Effector memory CD4-positive, alpha-beta T cell (primary cell): ENCODE measurements at regions not wholly inside any gene's neighbourhood (a gene's known extent, or its start where the extent isn't known, plus 50 kb on each side); places are given as distances from the start of the nearest gene placed in this dataset.

ENCODE experiments used
- DNase-seq, 3 donors: peaks; one replicate each; pipeline ENCODE4 v3.0.0-alpha.2; 2020
- H3K27ac ChIP-seq: 2 replicates; pipeline ENCODE4 v1.7.0; 2013; ENCODE audit warnings: mild to moderate bottlenecking, low read length, moderate library complexity; ENCODE audit not compliant: insufficient read depth, poor library complexity, severe bottlenecking
- H3K27me3 ChIP-seq: replicated peaks from 2 replicates; pipeline ENCODE4 v1.7.0; 2013; ENCODE audit warnings: mild to moderate bottlenecking, low read length; ENCODE audit not compliant: insufficient read depth, control insufficient read depth, poor library complexity, severe bottlenecking
- H3K36me3 ChIP-seq: 2 replicates; pipeline ENCODE4 v1.7.0; 2013; ENCODE audit warnings: mild to moderate bottlenecking, low read length, moderate library complexity; ENCODE audit not compliant: control insufficient read depth, insufficient read depth
- H3K4me1 ChIP-seq: 2 replicates; pipeline ENCODE4 v1.7.0; 2013; ENCODE audit warnings: low read length, mild to moderate bottlenecking; ENCODE audit not compliant: control insufficient read depth, insufficient read depth, poor library complexity, severe bottlenecking
- H3K4me3 ChIP-seq: 2 replicates; pipeline ENCODE4 v1.7.0; 2013; ENCODE audit warnings: low read length, low read depth, mild to moderate bottlenecking; ENCODE audit not compliant: insufficient read depth, poor library complexity, severe bottlenecking
- H3K9me3 ChIP-seq: 2 replicates; pipeline ENCODE4 v1.7.0; 2013; ENCODE audit warnings: mild to moderate bottlenecking, low read length, moderate library complexity; ENCODE audit not compliant: control insufficient read depth

DNA sequence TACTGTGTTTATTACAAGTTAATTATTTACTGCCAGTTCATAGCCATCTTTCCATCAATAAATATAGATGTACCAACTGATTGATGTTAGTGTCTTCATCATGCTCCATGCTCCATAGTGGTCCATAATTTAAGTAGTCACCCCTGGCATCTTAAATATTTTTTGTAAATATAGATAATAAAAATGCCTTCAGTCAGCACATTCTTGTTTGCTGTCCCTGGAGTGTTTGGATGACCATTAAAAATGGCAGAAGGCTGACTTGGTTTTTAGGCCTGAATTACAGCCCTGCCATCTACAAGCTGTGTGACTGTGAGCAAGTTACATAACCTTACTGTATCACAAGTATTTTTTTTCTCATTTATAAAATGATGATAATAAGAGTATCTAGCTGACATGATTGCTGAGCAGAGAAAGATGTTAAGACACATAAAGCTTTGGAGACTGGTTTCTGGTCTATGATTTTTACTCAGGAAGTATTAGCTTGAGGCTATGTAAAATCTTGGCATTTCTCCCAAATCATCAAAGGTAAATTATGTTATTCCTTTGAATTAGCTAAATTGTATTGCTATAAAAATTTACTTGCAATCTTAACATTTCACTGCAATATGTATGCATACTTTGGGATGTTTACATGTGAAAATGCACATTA lies 427.2 kb downstream of the USP25 start:
- no peak overlapping the region for H3K4me3 ChIP-seq
- no peaks in the 10 kb centered on the region for H3K27me3 ChIP-seq
- no peaks in the 10 kb centered on the region for H3K4me1 ChIP-seq
- H3K9me3 ChIP-seq, result no peaks in the 10 kb centered on the region
- DNase-seq, result no peak
- no peak overlapping the region for H3K27ac ChIP-seq
- H3K36me3 ChIP-seq, result no peaks in the 10 kb centered on the region

GRCh38 chr21:16159213-16159970 lies 429.6 kb downstream of the USP25 start:
- Histone ChIP-seq H3K36me3 (no peaks in the 10 kb centered on the region), H3K9me3 (no peaks in the 10 kb centered on the region), H3K27ac (no peak overlapping the region), H3K27me3 (no peaks in the 10 kb centered on the region), H3K4me1 (no peaks in the 10 kb centered on the region), H3K4me3 (no peak overlapping the region)
- no peak for DNase-seq

GRCh38 chr21:16159971-16160350 lies 430.2 kb downstream of the USP25 start:
- H3K4me3 ChIP-seq, result no peak overlapping the region
- H3K27me3 ChIP-seq, result no peaks in the 10 kb centered on the region
- no peak for DNase-seq
- H3K27ac ChIP-seq, result no peak overlapping the region
- H3K4me1 ChIP-seq, result no peaks in the 10 kb centered on the region
- H3K36me3 ChIP-seq, result no peaks in the 10 kb centered on the region
- H3K9me3 ChIP-seq, result no peaks in the 10 kb centered on the region

DNA sequence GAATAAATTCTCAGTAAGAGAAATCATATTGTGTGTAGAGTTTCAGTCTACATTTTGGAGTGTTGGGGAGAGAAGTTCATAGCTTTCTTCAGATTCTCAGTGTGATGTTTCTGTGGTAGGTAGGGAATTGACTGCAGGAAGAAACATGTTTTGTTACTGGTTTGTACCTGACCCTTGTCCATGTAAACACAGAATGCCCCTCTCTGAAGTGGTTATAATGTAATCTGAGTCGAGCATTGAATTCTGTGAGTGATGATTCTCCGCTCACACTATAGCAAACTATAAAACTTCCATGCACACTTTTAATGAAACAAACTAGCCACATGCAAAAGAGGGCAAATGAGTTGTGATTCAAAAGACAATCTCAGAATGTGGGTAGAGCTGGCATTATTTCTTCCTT lies 433.2 kb downstream of the USP25 start:
- DNase-seq, result no peak
- H3K27me3 ChIP-seq, result no peaks in the 10 kb centered on the region
- H3K27ac ChIP-seq, result no peak overlapping the region
- H3K9me3 ChIP-seq, result no peaks in the 10 kb centered on the region
- no peaks in the 10 kb centered on the region for H3K36me3 ChIP-seq
- H3K4me3 ChIP-seq, result no peak overlapping the region
- H3K4me1 ChIP-seq, result no peaks in the 10 kb centered on the region

DNA sequence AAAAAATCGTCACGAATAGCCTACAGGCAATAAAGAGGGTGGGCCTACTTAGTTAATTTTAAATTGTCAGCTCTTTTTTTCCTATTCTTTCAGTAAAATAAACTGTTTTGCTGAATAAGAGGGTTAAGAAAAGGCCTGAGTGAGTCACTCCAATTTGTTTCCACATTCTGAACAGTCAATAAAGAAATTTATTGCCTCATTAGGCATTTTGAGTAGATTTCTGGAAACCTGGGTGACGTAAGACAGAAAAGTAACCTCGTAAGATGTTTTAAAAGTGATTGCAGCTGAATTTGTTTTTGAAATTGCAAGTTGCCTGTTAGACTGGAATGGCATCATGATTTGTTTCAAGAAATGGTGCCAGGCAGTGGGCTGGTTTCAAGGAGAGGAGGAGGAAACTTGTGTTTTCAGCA lies 439.3 kb downstream of the USP25 start:
- H3K36me3 ChIP-seq, result no peaks in the 10 kb centered on the region
- H3K27me3 ChIP-seq, result no peaks in the 10 kb centered on the region
- H3K4me3 ChIP-seq, result no peak overlapping the region
- no peaks in the 10 kb centered on the region for H3K9me3 ChIP-seq
- H3K27ac ChIP-seq, result no peak overlapping the region
- H3K4me1 ChIP-seq, result no peaks in the 10 kb centered on the region
- no peak for DNase-seq

- Histone ChIP-seq H3K9me3 (no peaks in the 10 kb centered on the region), H3K27ac (no peak overlapping the region), H3K36me3 (no peaks in the 10 kb centered on the region), H3K4me1 (no peaks in the 10 kb centered on the region), H3K4me3 (no peak overlapping the region), H3K27me3 (no peaks in the 10 kb centered on the region)
- DNase-seq, result no peak
These were observed 440.0 kb downstream of the USP25 start for GRCh38 chr21:16169779-16170178.

GRCh38 chr21:16176570-16176969 lies 446.8 kb downstream of the USP25 start:
- no peaks in the 10 kb centered on the region for H3K9me3 ChIP-seq
- no peak for DNase-seq
- no peak overlapping the region for H3K4me3 ChIP-seq
- H3K27me3 ChIP-seq, result no peaks in the 10 kb centered on the region
- no peaks in the 10 kb centered on the region for H3K4me1 ChIP-seq
- H3K27ac ChIP-seq, result no peak overlapping the region
- H3K36me3 ChIP-seq, result no peaks in the 10 kb centered on the region

DNA sequence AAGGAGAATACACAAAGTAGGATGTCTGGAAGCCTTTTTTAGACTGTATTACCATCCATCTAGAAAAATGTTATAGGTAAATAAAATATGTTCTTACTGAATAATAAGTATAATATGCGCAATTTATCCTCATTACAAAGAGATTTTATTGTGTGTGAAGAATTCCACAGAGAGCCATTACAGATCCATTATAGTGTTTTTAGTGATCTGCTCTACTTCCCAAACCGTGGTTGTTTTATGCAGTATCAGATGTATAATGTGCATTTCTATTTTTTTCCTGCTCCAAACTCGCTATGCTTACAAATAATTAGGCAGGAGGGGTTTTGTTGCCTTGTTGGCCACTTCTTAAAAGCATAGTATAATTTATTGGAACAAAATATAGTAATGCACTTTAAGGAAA lies 447.8 kb downstream of the USP25 start:
- H3K27me3 ChIP-seq, result no peaks in the 10 kb centered on the region
- H3K27ac ChIP-seq, result no peak overlapping the region
- DNase-seq, result no peak

DNA sequence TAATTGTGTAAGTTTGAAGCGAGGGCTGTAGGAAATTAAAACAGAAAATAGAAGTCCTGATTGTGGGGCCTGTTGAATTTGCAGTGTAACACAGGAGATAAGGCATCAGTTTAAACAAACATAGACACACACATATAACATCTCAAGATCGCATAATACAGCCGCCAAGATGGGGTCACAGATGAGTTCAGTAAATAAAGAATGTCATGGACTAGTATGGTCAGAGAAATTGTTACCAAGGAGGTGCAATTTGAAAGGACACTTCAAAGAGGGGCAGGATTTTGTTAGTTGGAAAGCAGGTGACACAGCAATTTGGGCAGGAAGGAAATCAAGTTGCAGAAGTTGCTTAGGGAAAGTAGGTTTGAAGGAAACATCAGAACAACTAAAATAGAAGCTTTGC lies 450.0 kb downstream of the USP25 start:
- Histone ChIP-seq H3K9me3 (no peaks in the 10 kb centered on the region), H3K4me3 (no peak overlapping the region), H3K36me3 (no peaks in the 10 kb centered on the region), H3K27me3 (no peaks in the 10 kb centered on the region), H3K27ac (no peak overlapping the region), H3K4me1 (no peaks in the 10 kb centered on the region)
- DNase-seq, result no peak

More for the DNA sequence above, 447.8 kb downstream of the USP25 start:
- Histone ChIP-seq H3K4me1 (no peaks in the 10 kb centered on the region), H3K4me3 (no peak overlapping the region), H3K9me3 (no peaks in the 10 kb centered on the region), H3K36me3 (no peaks in the 10 kb centered on the region)

GRCh38 chr21:16180614-16181013 lies 450.8 kb downstream of the USP25 start:
- Histone ChIP-seq H3K27ac (no peak overlapping the region), H3K9me3 (no peaks in the 10 kb centered on the region), H3K4me3 (no peak overlapping the region), H3K4me1 (no peaks in the 10 kb centered on the region), H3K27me3 (no peaks in the 10 kb centered on the region), H3K36me3 (no peaks in the 10 kb centered on the region)
- no peak for DNase-seq
